ENCODE measurements at regions not wholly inside any gene's neighbourhood (a gene's known extent, or its start where the extent isn't known, plus 50 kb on each side); places are given as distances from the start of the nearest gene placed in this dataset.

DNA sequence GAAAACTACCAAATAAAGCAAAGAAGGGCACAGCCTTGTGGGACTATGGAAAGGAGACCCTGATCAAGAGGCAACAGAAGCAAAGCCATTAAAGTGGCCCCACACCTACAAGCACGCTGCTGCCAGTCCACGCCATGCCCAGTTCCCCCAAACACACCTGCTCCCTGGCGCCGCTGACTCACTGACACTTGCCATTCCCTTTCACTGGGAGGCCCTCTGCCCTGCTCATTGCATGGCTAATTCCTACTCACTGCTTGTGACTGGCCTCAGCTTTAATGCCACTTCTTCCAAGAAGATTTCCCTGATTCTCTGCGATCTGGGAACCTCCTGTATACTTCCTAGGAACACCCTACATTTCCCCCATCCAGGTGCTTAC lies 71.2 kb upstream of the TAF1L start:
- DNase-seq (ENCODE audit: low read depth) = no peak
- H3K4me3 ChIP-seq (ENCODE audit: control insufficient read depth, low read depth, low read length) = no peak overlapping the region
- TF ChIP-seq, protein P1, sequence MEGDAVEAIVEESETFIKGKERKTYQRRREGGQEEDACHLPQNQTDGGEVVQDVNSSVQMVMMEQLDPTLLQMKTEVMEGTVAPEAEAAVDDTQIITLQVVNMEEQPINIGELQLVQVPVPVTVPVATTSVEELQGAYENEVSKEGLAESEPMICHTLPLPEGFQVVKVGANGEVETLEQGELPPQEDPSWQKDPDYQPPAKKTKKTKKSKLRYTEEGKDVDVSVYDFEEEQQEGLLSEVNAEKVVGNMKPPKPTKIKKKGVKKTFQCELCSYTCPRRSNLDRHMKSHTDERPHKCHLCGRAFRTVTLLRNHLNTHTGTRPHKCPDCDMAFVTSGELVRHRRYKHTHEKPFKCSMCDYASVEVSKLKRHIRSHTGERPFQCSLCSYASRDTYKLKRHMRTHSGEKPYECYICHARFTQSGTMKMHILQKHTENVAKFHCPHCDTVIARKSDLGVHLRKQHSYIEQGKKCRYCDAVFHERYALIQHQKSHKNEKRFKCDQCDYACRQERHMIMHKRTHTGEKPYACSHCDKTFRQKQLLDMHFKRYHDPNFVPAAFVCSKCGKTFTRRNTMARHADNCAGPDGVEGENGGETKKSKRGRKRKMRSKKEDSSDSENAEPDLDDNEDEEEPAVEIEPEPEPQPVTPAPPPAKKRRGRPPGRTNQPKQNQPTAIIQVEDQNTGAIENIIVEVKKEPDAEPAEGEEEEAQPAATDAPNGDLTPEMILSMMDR (IDR thresholded peaks at IDR 0.05; ENCODE audit: control insufficient read depth, insufficient read depth, low read depth, low read length, missing control alignments) = no peak

DNA sequence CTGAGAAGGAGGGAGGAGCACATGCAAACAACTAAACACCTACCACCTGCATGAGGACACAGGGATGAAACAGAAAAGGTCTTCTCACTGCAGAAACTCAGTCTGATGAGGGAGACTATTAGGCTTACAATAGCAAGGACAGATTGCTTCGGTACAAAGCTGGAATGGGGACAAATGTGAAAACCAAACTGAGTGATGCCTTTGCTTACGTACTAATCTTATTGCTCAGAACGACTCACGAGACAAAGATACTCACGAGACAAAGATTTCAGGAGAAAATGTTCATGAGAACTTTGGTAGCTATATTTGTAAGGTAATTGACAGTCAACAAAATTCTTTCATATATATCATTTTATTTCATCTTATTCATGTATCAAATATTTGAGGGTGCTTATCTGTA lies 71.9 kb upstream of the TAF1L start:
- H3K4me3 ChIP-seq (ENCODE audit: control insufficient read depth, low read depth, low read length) = no peak overlapping the region
- TF ChIP-seq, protein P1 (IDR thresholded peaks at IDR 0.05; ENCODE audit: control insufficient read depth, insufficient read depth, low read depth, low read length, missing control alignments) = no peak
- no peak for DNase-seq (ENCODE audit: low read depth)

DNA sequence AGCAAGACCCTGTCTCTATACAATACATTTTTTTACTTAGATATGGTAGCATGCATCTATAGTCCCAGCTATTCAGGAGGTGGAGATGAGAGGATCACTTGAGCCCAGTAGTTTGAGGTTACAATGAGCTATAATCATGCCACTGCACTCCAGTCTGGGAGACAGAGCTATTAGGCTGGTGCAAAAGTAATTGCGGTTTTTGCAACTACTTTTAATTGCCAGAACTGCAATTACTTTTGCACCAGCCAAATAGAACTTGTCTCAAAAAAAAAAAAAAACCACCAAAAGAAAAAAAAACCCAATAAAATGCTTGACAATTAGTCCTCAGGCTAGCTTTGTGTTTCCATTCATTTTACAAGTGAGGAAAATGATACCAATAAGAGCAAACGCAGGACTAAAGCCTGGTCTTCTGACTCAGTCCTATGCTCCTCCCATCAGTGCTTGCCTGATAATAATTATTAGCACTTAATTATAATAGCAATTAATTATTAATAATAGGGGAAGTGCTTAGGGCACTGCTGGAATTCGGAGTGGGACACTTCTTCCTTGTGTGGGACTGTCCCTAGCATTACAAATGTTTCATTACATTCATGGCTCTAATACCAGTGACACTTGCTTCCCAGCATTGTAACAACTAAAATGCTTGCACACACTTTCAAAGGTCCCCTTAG lies 73.1 kb upstream of the TAF1L start:
- TF ChIP-seq, protein P1 (IDR thresholded peaks at IDR 0.05; ENCODE audit: control insufficient read depth, insufficient read depth, low read depth, low read length, missing control alignments) = no peak
- H3K4me3 ChIP-seq (ENCODE audit: control insufficient read depth, low read depth, low read length) = no peak overlapping the region
- DNase-seq (ENCODE audit: low read depth) = no peak

DNA sequence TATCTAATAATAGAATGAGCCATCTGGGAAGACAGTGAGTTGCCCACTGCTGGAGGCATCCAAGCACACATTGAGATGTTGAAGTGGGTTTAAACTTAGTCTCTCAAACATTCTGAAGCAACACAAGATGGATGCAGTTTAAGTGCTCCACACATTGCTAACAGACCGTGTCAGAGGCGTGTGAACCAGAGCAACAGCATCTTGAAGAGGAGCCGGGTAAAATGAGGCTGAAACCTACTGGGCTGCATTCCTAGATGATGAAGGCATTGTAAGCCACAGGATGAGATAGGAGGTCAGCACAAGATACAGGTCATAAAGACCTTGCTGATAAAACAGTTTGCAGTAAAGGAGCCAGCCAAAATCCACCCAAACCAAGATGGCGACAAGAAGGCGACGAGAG lies 73.5 kb upstream of the TMEM215 start:
- H3K4me3 ChIP-seq (ENCODE audit: control insufficient read depth, low read depth, low read length) = no peak overlapping the region
- DNase-seq (ENCODE audit: low read depth) = no peak
- TF ChIP-seq, protein P1 (IDR thresholded peaks at IDR 0.05; ENCODE audit: control insufficient read depth, insufficient read depth, low read depth, low read length, missing control alignments) = no peak

DNA sequence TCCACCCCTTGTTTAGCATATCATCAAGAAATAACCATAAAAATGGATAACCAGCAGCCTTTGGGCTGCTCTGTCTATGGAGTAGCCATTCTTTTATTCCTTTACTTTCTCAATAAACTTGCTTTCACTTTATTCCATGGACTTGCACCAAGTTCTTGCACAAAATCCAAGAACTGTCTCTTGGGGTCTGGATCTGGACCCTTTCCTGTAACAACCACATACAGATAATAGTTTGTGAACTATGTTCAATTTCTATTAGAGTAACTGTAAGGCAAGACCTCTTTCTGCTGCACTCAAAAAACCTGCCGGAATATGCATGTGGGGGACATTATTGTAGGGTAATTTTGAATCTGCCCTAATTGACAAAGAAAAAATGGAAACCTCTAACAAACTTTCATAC lies 66.9 kb upstream of the TMEM215 start:
- no peak for DNase-seq (ENCODE audit: low read depth)
- TF ChIP-seq, protein P1 (IDR thresholded peaks at IDR 0.05; ENCODE audit: control insufficient read depth, insufficient read depth, low read depth, low read length, missing control alignments) = no peak

DNA sequence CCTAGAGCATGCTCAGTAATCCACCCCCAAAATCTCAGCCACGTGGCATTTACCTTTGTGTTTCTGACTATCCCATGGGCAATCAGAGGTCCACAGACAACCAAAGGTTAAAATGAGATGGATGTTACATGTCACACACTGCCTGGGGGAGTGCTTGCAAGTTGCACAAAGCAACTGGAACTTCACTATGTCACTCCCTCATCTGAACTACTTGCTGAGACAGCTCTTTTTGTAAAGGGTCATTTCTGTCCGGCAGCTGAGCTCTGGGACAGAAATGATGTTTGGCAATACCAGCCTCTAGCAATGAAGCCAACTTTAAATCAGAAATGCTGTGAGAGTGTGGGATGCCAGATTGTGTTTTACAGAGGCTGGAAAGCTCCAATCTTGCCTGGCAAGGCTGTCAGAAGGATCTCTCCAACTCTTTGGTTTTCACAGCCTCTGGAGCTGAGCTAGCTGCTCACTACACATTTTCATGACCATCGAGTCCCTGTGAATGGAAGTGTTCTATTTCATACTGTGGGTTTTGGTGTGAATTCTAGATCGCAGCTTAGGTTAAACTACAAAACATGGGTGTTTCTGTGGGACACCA lies 66.3 kb upstream of the TMEM215 start:
- no peak overlapping the region for H3K4me3 ChIP-seq (ENCODE audit: control insufficient read depth, low read depth, low read length)
- TF ChIP-seq, protein P1 (IDR thresholded peaks at IDR 0.05; ENCODE audit: control insufficient read depth, insufficient read depth, low read depth, low read length, missing control alignments) = no peak
- no peak for DNase-seq (ENCODE audit: low read depth)

More for the DNA sequence above, 66.9 kb upstream of the TMEM215 start:
- H3K4me3 ChIP-seq (ENCODE audit: control insufficient read depth, low read depth, low read length) = no peak overlapping the region
